ENCODE measurements at regions not wholly inside any gene's neighbourhood (a gene's known extent, or its start where the extent isn't known, plus 50 kb on each side); places are given as distances from the start of the nearest gene placed in this dataset.
"Not testable (repeated sequence)": the region's sequence is repeated elsewhere in the genome, so short reads cannot be mapped to it uniquely, and the experiment has no call there.

GRCh38 chr6:10138917-10139316, 276.0 kb downstream of the TFAP2A start:
- ATAC-seq (no peak), DNase-seq (no peak)
- CTCF ChIA-PET, result no interaction called here
- H3K9me3 Mint-ChIP-seq (ENCODE audit: low read depth), result peaks cover 2% of the 10 kb centered on the region
- H3K27me3 Mint-ChIP-seq, result peaks cover 3% of the 10 kb centered on the region
- no peaks in the 10 kb centered on the region for H3K4me1 Mint-ChIP-seq
- no peaks in the 10 kb centered on the region for H3K36me3 Mint-ChIP-seq
- H3K4me3 Mint-ChIP-seq, result no peak overlapping the region
- H3K27ac Mint-ChIP-seq, result no peak overlapping the region

GRCh38 chr6:10136636-10137035, 278.2 kb downstream of the TFAP2A start:
- Mint-ChIP-seq H3K9me3 (ENCODE audit: low read depth) (peaks cover 2% of the 10 kb centered on the region), H3K27ac (no peak overlapping the region), H3K36me3 (no peaks in the 10 kb centered on the region), H3K27me3 (peaks cover 3% of the 10 kb centered on the region), H3K4me1 (no peaks in the 10 kb centered on the region), H3K4me3 (no peak overlapping the region)
- CTCF ChIA-PET, result no interaction called here
- no peak for DNase-seq
- ATAC-seq, result no peak

- CTCF ChIA-PET; ATAC-seq; H3K4me1 Mint-ChIP-seq; H3K36me3 Mint-ChIP-seq; H3K9me3 Mint-ChIP-seq (ENCODE audit: low read depth); H3K27ac Mint-ChIP-seq; DNase-seq; H3K27me3 Mint-ChIP-seq; H3K4me3 Mint-ChIP-seq: not testable (repeated sequence)
Measured at GRCh38 chr6:10134185-10134584, 280.7 kb downstream of the TFAP2A start.

- DNase-seq, result no peak
- ATAC-seq, result no peak
- no peaks in the 10 kb centered on the region for H3K4me1 Mint-ChIP-seq
- H3K4me3 Mint-ChIP-seq, result no peak overlapping the region
- H3K36me3 Mint-ChIP-seq, result no peaks in the 10 kb centered on the region
- no peak overlapping the region for H3K27ac Mint-ChIP-seq
- no peaks in the 10 kb centered on the region for H3K27me3 Mint-ChIP-seq
- CTCF ChIA-PET, result no interaction called here
- H3K9me3 Mint-ChIP-seq (ENCODE audit: low read depth), result no peaks in the 10 kb centered on the region
Measured at GRCh38 chr6:10128721-10129120, 286.2 kb downstream of the TFAP2A start.

- Mint-ChIP-seq H3K4me3 (no peak overlapping the region), H3K27ac (no peak overlapping the region), H3K4me1 (no peaks in the 10 kb centered on the region), H3K9me3 (ENCODE audit: low read depth) (no peaks in the 10 kb centered on the region), H3K27me3 (no peaks in the 10 kb centered on the region), H3K36me3 (no peaks in the 10 kb centered on the region)
- DNase-seq, result no peak
- CTCF ChIA-PET, result no interaction called here
- no peak for ATAC-seq
Measured at GRCh38 chr6:10122164-10122563, 292.7 kb downstream of the TFAP2A start.

GRCh38 chr6:10112871-10113549, 301.9 kb downstream of the TFAP2A start:
- Mint-ChIP-seq H3K36me3 (no peaks in the 10 kb centered on the region), H3K4me3 (no peak overlapping the region), H3K27me3 (peaks cover 9% of the 10 kb centered on the region), H3K4me1 (no peaks in the 10 kb centered on the region), H3K9me3 (ENCODE audit: low read depth) (peaks cover 5% of the 10 kb centered on the region), H3K27ac (no peak overlapping the region)
- no peak for DNase-seq
- CTCF ChIA-PET, result no interaction called here
- ATAC-seq, result no peak

GRCh38 chr6:10111975-10112374, 302.9 kb downstream of the TFAP2A start:
- Mint-ChIP-seq H3K4me3 (no peak overlapping the region), H3K9me3 (ENCODE audit: low read depth) (peaks cover 5% of the 10 kb centered on the region), H3K4me1 (no peaks in the 10 kb centered on the region), H3K27me3 (peaks cover 9% of the 10 kb centered on the region), H3K36me3 (no peaks in the 10 kb centered on the region), H3K27ac (no peak overlapping the region)
- ATAC-seq, result no peak
- CTCF ChIA-PET, result interaction anchor here (0.7 kb wide), 1 partner anchor 187 kb away, joined by 4 read pairs; no protein-coding TSS in a partner anchor
- DNase-seq, result no peak

GRCh38 chr6:10101551-10102252, 313.2 kb downstream of the TFAP2A start:
- CTCF ChIA-PET, result no interaction called here

GRCh38 chr6:10099529-10100140, 315.2 kb downstream of the TFAP2A start:
- no peak for DNase-seq
- Mint-ChIP-seq H3K36me3 (no peaks in the 10 kb centered on the region), H3K27me3 (no peaks in the 10 kb centered on the region), H3K9me3 (ENCODE audit: low read depth) (peaks cover 2% of the 10 kb centered on the region), H3K4me3 (no peak overlapping the region), H3K27ac (no peak overlapping the region), H3K4me1 (no peaks in the 10 kb centered on the region)
- no peak for ATAC-seq
- CTCF ChIA-PET, result no interaction called here

More at GRCh38 chr6:10101551-10102252, 313.2 kb downstream of the TFAP2A start:
- no peaks in the 10 kb centered on the region for H3K27me3 Mint-ChIP-seq
- no peak overlapping the region for H3K27ac Mint-ChIP-seq
- DNase-seq (no peak), ATAC-seq (no peak)
- no peak overlapping the region for H3K4me3 Mint-ChIP-seq
- no peaks in the 10 kb centered on the region for H3K4me1 Mint-ChIP-seq
- H3K36me3 Mint-ChIP-seq, result no peaks in the 10 kb centered on the region
- H3K9me3 Mint-ChIP-seq (ENCODE audit: low read depth), result no peaks in the 10 kb centered on the region

GRCh38 chr6:10098756-10099528, 315.9 kb downstream of the TFAP2A start:
- peaks cover 5% of the 10 kb centered on the region for H3K9me3 Mint-ChIP-seq (ENCODE audit: low read depth)
- no peaks in the 10 kb centered on the region for H3K4me1 Mint-ChIP-seq
- no peak overlapping the region for H3K4me3 Mint-ChIP-seq
- ATAC-seq (no peak), DNase-seq (no peak)
- H3K27me3 Mint-ChIP-seq, result no peaks in the 10 kb centered on the region
- CTCF ChIA-PET, result no interaction called here
- H3K27ac Mint-ChIP-seq, result peak overlapping the region; percentile 24
- H3K36me3 Mint-ChIP-seq, result no peaks in the 10 kb centered on the region

GRCh38 chr6:10093282-10093681, 321.6 kb downstream of the TFAP2A start:
- Mint-ChIP-seq H3K9me3 (ENCODE audit: low read depth) (peaks cover 14% of the 10 kb centered on the region), H3K4me3 (no peak overlapping the region), H3K27ac (no peak overlapping the region), H3K36me3 (no peaks in the 10 kb centered on the region), H3K4me1 (no peaks in the 10 kb centered on the region), H3K27me3 (no peaks in the 10 kb centered on the region)
- DNase-seq (no peak), ATAC-seq (no peak)
- CTCF ChIA-PET, result no interaction called here

GRCh38 chr6:10084111-10084986, 330.5 kb downstream of the TFAP2A start:
- Mint-ChIP-seq H3K27me3 (no peaks in the 10 kb centered on the region), H3K27ac (no peak overlapping the region), H3K9me3 (ENCODE audit: low read depth) (no peaks in the 10 kb centered on the region), H3K4me3 (no peak overlapping the region), H3K4me1 (no peaks in the 10 kb centered on the region), H3K36me3 (no peaks in the 10 kb centered on the region)
- ATAC-seq, result no peak
- no peak for DNase-seq
- CTCF ChIA-PET, result no interaction called here

- Mint-ChIP-seq H3K27ac (no peak overlapping the region), H3K4me3 (no peak overlapping the region), H3K36me3 (no peaks in the 10 kb centered on the region), H3K9me3 (ENCODE audit: low read depth) (no peaks in the 10 kb centered on the region), H3K4me1 (no peaks in the 10 kb centered on the region), H3K27me3 (no peaks in the 10 kb centered on the region)
- CTCF ChIA-PET, result no interaction called here
- DNase-seq, result no peak
- no peak for ATAC-seq
Measured at GRCh38 chr6:10082385-10082784, 332.5 kb downstream of the TFAP2A start.

Data from activated CD8-positive, alpha-beta memory T cell treated with anti-CD3 and anti-CD28 coated beads, Interleukin-2, amount 10 ng/mL, durations not matched to agents 7 days and 5 days (primary cell).